Stimulated activated naive CD8-positive, alpha-beta T cell treated with anti-CD3 and anti-CD28 coated beads, Interleukin-15, Interleukin-2, amounts not matched to agents 100 ng/mL and 50 ng/mL, for 24 hours (primary cell): ENCODE measurements at regions not wholly inside any gene's neighbourhood (a gene's known extent, or its start where the extent isn't known, plus 50 kb on each side); places are given as distances from the start of the nearest gene placed in this dataset.

Experiments used
- H3K27ac Mint-ChIP-seq: one replicate; pipeline ENCODE4 v1.8.0; 2021; ENCODE audit warnings: mild to moderate bottlenecking, mixed read lengths
- H3K27me3 Mint-ChIP-seq: one replicate; pipeline ENCODE4 v1.8.0; 2021; ENCODE audit warnings: mixed read lengths
- H3K36me3 Mint-ChIP-seq: one replicate; pipeline ENCODE4 v1.8.0; 2021; ENCODE audit warnings: low read depth, mixed read lengths
- H3K4me1 Mint-ChIP-seq: one replicate; pipeline ENCODE4 v1.8.0; 2021; ENCODE audit warnings: low read depth, mixed read lengths
- H3K4me3 Mint-ChIP-seq: one replicate; pipeline ENCODE4 v1.8.0; 2021; ENCODE audit warnings: mild to moderate bottlenecking, mixed read lengths
- H3K9me3 Mint-ChIP-seq: one replicate; pipeline ENCODE4 v1.8.0; 2021; ENCODE audit warnings: mixed read lengths

DNA sequence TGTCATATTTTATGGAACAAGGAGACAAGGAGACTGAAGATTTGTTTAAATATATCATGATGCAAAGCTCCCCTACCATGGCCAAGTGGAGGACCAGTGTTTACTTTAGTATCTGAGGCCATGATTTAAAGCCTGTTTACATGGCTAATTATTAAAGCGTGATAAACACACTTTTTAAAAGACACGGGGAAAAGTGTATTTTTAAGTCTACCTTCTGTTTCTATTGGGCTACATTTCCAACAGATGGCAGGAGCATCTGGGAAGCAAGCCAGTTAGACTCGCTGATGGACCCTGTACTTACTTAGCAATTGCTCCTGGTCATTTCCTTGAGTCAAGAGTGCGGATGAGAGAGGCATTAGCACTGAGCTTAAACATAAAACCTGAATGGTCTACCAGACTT, 480.3 kb upstream of the SEMA6A start:
- Mint-ChIP-seq H3K36me3 (no peaks in the 10 kb centered on the region), H3K9me3 (no peaks in the 10 kb centered on the region), H3K27ac (no peak overlapping the region), H3K4me1 (no peaks in the 10 kb centered on the region), H3K4me3 (no peak overlapping the region), H3K27me3 (no peaks in the 10 kb centered on the region)

- no peaks in the 10 kb centered on the region for H3K9me3 Mint-ChIP-seq
- H3K4me1 Mint-ChIP-seq = no peaks in the 10 kb centered on the region
- no peaks in the 10 kb centered on the region for H3K27me3 Mint-ChIP-seq
- no peak overlapping the region for H3K4me3 Mint-ChIP-seq
- no peaks in the 10 kb centered on the region for H3K36me3 Mint-ChIP-seq
- no peak overlapping the region for H3K27ac Mint-ChIP-seq
Measured at GRCh38 chr5:117054141-117054540, 479.5 kb upstream of the SEMA6A start.

DNA sequence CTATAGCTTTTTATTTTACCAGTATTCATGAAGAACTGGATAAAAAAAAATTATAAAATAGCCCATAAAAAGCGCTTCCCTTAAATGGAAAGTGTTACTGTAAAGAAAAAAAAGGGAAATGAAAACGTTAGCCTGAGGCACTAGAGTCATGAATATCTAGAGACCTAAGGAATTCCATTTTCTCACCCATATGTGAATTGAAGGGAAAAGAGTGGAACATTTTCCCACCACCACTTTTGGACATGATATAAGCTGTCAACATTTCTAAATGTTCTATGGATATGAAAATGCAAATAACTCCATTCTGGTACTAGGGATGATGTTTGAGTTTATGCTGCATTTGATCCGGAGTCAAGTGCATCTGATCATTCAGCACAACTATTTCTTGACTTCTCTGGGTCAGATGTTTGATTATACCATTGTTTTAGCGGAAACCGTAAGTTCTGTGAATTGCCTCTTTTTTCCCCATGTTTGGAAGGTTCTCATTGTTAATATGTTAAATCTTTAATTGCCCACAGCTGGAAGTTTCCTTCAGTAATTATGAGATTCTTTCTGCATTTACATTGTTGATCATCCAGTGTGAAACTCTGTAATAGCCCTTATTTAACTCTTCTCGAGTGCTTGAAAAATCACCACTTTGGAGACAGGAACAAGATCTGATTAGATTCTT, 467.4 kb upstream of the SEMA6A start:
- Mint-ChIP-seq H3K4me3 (no peak overlapping the region), H3K27me3 (no peaks in the 10 kb centered on the region), H3K4me1 (no peaks in the 10 kb centered on the region), H3K27ac (no peak overlapping the region), H3K36me3 (no peaks in the 10 kb centered on the region), H3K9me3 (no peaks in the 10 kb centered on the region)

DNA sequence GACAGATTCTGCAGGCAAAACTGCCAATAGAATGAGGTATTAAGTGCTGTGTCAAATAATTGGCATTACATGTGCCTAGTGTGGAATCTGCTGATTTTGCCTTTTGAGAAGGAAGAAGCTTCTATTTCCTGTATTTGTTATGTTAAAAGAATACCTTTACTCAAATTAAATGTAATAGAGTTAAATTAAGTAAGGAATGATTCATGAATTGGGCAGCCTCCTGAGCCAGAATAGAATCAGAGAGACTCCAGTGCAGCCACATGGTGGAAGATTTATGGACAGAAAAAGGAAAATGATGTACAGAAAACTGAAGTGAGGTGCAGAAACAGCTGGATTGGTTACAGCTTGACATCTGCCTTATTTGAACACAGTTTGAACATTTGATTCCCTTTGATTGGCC, 464.4 kb upstream of the SEMA6A start:
- Mint-ChIP-seq H3K4me1 (no peaks in the 10 kb centered on the region), H3K27me3 (no peaks in the 10 kb centered on the region), H3K4me3 (no peak overlapping the region), H3K9me3 (no peaks in the 10 kb centered on the region), H3K27ac (no peak overlapping the region), H3K36me3 (no peaks in the 10 kb centered on the region)

DNA sequence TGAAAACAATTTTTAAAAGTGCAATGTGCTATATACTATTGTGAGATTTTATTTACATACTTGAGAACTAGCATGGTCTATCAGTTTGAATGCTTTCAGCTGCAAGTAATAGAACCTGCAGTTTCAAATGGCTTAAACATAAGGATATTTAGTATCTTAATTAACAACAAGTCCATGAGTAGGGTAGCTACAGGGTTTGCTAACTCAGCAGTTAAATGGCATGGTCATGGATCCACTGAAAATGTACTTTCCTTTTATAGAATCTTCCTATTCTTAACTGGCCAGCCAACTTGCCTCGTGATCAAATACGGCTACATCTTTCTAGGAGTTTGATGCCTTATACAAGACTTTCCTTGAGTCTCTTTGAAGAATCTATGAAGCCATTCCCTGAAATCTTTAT, 452.8 kb upstream of the SEMA6A start:
- Mint-ChIP-seq H3K27me3 (no peaks in the 10 kb centered on the region), H3K9me3 (no peaks in the 10 kb centered on the region), H3K27ac (no peak overlapping the region), H3K4me3 (no peak overlapping the region), H3K36me3 (no peaks in the 10 kb centered on the region), H3K4me1 (no peaks in the 10 kb centered on the region)

DNA sequence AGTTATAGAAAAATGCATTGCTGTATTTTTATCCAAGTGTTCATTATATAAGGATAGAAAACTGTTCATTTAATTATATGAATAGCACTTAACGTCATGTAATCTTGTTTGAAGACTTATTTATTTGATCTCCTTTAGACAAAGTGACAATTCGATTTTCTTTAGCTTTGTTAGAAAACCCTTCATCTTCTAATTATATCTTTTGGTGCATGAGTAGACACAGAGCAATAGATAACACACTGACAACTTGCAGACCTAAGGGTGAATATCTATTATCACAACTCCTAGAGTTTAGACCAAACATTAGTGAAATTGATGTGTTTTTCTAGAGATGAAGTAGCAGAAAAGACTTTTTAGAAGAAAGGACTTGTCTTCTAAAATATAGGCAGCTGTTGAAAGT, 446.4 kb upstream of the SEMA6A start:
- no peaks in the 10 kb centered on the region for H3K9me3 Mint-ChIP-seq
- no peaks in the 10 kb centered on the region for H3K36me3 Mint-ChIP-seq
- no peaks in the 10 kb centered on the region for H3K4me1 Mint-ChIP-seq
- no peak overlapping the region for H3K27ac Mint-ChIP-seq
- H3K27me3 Mint-ChIP-seq = peaks cover 3% of the 10 kb centered on the region
- H3K4me3 Mint-ChIP-seq = no peak overlapping the region

- H3K36me3 Mint-ChIP-seq = no peaks in the 10 kb centered on the region
- H3K9me3 Mint-ChIP-seq = no peaks in the 10 kb centered on the region
- H3K4me3 Mint-ChIP-seq = no peak overlapping the region
- no peaks in the 10 kb centered on the region for H3K4me1 Mint-ChIP-seq
- H3K27ac Mint-ChIP-seq = no peak overlapping the region
- H3K27me3 Mint-ChIP-seq = peaks cover 3% of the 10 kb centered on the region
Measured at GRCh38 chr5:117013280-117013877, 438.8 kb upstream of the SEMA6A start.

DNA sequence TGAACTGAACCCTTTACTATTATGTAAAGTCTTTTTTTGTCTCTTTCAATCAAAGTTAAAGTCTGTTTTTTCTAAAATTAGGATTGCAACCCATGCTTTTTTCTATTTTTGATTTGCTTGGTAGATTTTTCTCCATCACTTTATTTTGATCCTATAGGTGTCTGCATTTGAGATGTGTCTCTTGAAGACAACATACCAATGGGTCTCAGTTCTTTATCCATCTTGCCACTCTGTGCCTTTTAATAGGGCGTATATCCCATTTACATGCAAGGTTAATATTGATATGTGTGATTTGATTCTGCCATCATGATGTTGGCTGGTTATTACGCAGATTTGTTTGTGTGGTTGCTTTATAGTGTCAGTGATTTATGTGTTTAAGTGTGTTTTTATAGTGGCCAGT, 436.0 kb upstream of the SEMA6A start:
- H3K36me3 Mint-ChIP-seq = no peaks in the 10 kb centered on the region
- no peaks in the 10 kb centered on the region for H3K27me3 Mint-ChIP-seq
- no peaks in the 10 kb centered on the region for H3K4me1 Mint-ChIP-seq
- H3K27ac Mint-ChIP-seq = no peak overlapping the region
- H3K9me3 Mint-ChIP-seq = no peaks in the 10 kb centered on the region
- H3K4me3 Mint-ChIP-seq = no peak overlapping the region

DNA sequence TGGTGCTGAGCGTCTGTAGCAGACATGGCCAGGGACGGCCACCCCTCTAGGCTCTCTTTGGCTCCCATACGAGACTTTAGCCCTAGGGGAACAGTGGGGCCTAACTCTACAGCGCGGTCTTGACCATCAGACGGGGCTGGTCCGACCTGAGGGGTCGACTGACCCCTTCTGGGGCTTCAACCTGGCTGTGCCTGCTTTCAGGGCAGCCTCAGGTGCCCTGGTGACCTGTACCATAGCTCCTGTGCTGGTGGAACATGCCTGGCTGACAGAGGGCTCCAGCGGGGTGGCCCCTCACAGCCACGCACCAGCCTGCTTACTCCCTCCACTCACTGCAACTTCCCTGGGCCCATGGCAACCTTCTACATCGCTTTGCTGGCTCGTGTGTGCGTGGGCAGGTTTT, 423.4 kb upstream of the SEMA6A start:
- Mint-ChIP-seq H3K9me3 (peaks cover 9% of the 10 kb centered on the region), H3K27me3 (no peaks in the 10 kb centered on the region), H3K4me1 (no peaks in the 10 kb centered on the region), H3K36me3 (no peaks in the 10 kb centered on the region), H3K27ac (no peak overlapping the region), H3K4me3 (no peak overlapping the region)

DNA sequence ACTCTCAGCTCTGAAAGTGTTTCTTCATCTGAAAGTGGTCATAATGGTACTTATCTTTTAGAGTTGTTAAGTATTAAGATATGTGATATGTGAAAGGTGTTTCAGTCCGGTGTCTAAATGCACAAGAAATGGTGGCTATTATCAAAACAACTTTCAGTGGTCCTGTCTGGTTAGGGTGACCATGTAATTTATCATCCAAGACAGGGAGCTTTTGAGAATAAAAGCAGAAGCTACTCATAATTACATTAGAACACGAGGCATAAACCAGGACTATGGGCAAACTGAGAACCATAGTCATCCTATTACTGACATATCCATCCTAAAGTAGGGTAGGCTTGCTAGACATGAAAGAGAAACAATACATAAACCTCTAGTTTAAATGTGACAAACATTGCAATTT, 418.1 kb upstream of the SEMA6A start:
- no peaks in the 10 kb centered on the region for H3K9me3 Mint-ChIP-seq
- no peaks in the 10 kb centered on the region for H3K27me3 Mint-ChIP-seq
- H3K27ac Mint-ChIP-seq = no peak overlapping the region
- no peaks in the 10 kb centered on the region for H3K36me3 Mint-ChIP-seq
- H3K4me3 Mint-ChIP-seq = no peak overlapping the region
- no peaks in the 10 kb centered on the region for H3K4me1 Mint-ChIP-seq

DNA sequence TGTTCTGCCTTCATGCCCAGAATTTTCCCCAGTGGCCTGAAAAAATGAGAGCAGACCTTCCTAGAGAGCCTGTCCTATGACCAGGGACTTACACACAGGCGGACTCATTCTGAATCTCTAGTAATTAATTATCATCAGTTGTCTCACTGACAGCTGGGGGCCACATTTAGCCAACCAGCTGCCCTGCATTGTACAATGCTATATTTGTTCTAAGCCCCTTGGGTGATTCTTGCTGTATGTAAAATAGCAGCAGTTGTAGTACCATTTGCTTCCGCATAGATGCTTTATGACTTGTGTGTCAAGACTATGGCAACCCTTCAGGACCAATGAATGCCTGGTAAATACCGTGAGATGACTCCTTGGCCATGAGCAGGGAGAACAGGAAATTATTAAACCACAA, 415.4 kb upstream of the SEMA6A start:
- no peaks in the 10 kb centered on the region for H3K36me3 Mint-ChIP-seq
- H3K27ac Mint-ChIP-seq = no peak overlapping the region
- H3K9me3 Mint-ChIP-seq = no peaks in the 10 kb centered on the region
- no peaks in the 10 kb centered on the region for H3K27me3 Mint-ChIP-seq
- H3K4me1 Mint-ChIP-seq = no peaks in the 10 kb centered on the region
- H3K4me3 Mint-ChIP-seq = no peak overlapping the region

DNA sequence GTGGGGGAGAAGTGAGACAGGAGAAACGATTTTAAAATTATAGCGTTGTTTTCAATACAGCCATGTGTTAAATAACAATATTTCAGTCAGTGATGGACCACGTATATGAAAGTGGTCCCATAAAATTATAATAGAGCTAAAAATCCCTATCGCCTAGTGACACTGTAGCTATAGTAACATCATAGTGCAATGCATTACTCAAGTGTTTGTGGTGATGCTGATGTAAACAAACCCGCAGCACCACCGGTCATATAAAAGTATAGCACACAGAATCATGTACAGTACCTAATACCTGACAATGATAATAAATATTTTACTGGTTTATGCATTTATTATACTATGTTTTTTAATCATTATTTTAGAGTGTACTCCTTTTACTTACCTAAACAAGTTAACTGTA, 407.4 kb upstream of the SEMA6A start:
- Mint-ChIP-seq H3K27ac (no peak overlapping the region), H3K4me1 (no peaks in the 10 kb centered on the region), H3K9me3 (no peaks in the 10 kb centered on the region), H3K27me3 (no peaks in the 10 kb centered on the region), H3K36me3 (no peaks in the 10 kb centered on the region), H3K4me3 (no peak overlapping the region)

GRCh38 chr5:116980581-116980980, 406.0 kb upstream of the SEMA6A start:
- Mint-ChIP-seq H3K27ac (no peak overlapping the region), H3K4me3 (no peak overlapping the region), H3K27me3 (no peaks in the 10 kb centered on the region), H3K36me3 (no peaks in the 10 kb centered on the region), H3K9me3 (no peaks in the 10 kb centered on the region), H3K4me1 (no peaks in the 10 kb centered on the region)

DNA sequence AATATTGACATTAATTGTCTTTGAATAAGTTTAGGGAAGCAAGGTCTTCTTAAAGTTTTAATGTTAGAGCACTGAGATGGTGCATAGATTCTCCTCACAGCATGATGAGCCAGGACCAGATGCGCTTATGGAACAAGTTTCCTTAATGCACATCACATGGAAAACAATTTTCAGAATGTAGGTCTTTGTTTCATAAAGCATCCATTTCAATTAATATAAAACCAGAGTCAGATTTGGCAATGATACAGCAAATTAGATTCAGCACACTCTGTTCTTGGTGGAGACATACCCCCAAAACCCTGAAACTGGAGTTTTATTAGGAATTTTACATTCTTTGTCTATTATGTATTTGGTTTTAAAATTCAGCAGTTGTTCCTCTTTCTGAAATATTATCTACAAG, 402.1 kb upstream of the SEMA6A start:
- no peak overlapping the region for H3K4me3 Mint-ChIP-seq
- H3K4me1 Mint-ChIP-seq = no peaks in the 10 kb centered on the region
- no peak overlapping the region for H3K27ac Mint-ChIP-seq
- H3K27me3 Mint-ChIP-seq = no peaks in the 10 kb centered on the region
- H3K9me3 Mint-ChIP-seq = peaks cover 8% of the 10 kb centered on the region
- H3K36me3 Mint-ChIP-seq = no peaks in the 10 kb centered on the region

DNA sequence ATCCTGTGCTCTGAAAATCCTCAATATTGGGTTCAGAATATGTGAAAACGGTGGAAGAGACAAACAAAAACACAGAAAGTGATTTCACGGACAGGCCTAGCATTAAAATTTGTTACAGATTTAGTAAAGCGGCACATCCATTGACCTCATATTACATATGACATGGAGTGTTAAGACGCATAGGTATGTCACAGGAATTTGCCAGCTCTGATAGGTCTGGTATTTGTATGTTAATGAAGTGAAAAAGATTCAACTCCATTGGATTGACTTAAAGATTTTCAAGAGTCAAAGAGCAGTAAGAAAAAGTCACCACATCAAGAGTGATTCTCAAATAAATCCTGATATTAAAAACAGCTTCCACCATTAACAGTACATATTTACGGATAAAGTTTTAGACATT, 396.5 kb upstream of the SEMA6A start:
- Mint-ChIP-seq H3K4me1 (no peaks in the 10 kb centered on the region), H3K27ac (no peak overlapping the region), H3K27me3 (no peaks in the 10 kb centered on the region), H3K36me3 (no peaks in the 10 kb centered on the region), H3K9me3 (peaks cover 16% of the 10 kb centered on the region), H3K4me3 (no peak overlapping the region)

- Mint-ChIP-seq H3K27ac (no peak overlapping the region), H3K9me3 (peaks cover 16% of the 10 kb centered on the region), H3K4me1 (no peaks in the 10 kb centered on the region), H3K36me3 (no peaks in the 10 kb centered on the region), H3K4me3 (no peak overlapping the region), H3K27me3 (no peaks in the 10 kb centered on the region)
Measured at GRCh38 chr5:116970318-116970717, 395.7 kb upstream of the SEMA6A start.
